ENCODE measurements at regions not wholly inside any gene's neighbourhood (a gene's known extent, or its start where the extent isn't known, plus 50 kb on each side); places are given as distances from the start of the nearest gene placed in this dataset.

DNA sequence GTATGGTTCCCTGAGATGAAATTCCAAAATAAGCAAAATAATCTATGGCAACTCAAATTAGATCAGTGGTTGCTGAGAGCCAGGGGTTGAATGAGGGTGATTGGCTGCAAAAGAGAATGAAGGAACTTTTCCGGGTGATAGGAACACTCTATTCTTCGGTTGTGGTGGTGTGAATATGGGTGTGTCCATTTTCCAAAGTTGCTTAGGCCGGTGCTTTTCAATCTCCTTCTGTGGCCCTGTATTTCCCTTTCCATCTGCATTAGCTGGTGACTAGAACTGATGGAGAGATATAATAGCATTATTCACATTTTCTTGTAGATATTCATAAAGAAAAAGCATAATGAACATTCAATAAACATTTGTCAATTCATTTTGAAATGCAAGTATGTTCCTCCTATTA is 382.9 kb downstream of the TFEC start:
- TF ChIP-seq CTCF (IDR thresholded peaks at IDR 0.05 in 2 of 3, conservative IDR thresholded peaks at IDR 0.05 in 1 of 3; ENCODE audit: control insufficient read depth in 2 of 3, extremely low read depth in 1 of 3, insufficient read depth in 1 of 3, low read depth in 3 of 3, low read length in 3 of 3) (no peak), RFX5 (IDR thresholded peaks at IDR 0.05; ENCODE audit: low read depth, low read length) (no peak), EZH2 (IDR thresholded peaks at IDR 0.05; ENCODE audit: borderline replicate concordance, control insufficient read depth, low read depth, low read length) (no peak), ZNF217 (IDR thresholded peaks at IDR 0.05) (no peak), RCOR1 (conservative IDR thresholded peaks at IDR 0.05; ENCODE audit: low read depth, low read length) (no peak), NFYB (IDR thresholded peaks at IDR 0.05; ENCODE audit: insufficient read depth, low read depth, low read length) (no peak), RAD21 (IDR thresholded peaks at IDR 0.05; ENCODE audit: insufficient read depth, low read depth, low read length) (no peak), MXI1 (IDR thresholded peaks at IDR 0.05; ENCODE audit: low read depth, low read length) (no peak), HDGF (IDR thresholded peaks at IDR 0.05) (no peak), SMAD5 (IDR thresholded peaks at IDR 0.05; ENCODE audit: low read depth) (no peak), GATAD2B (conservative IDR thresholded peaks at IDR 0.05; ENCODE audit: low read depth) (no peak)
- TF ChIP-seq, protein P1, sequence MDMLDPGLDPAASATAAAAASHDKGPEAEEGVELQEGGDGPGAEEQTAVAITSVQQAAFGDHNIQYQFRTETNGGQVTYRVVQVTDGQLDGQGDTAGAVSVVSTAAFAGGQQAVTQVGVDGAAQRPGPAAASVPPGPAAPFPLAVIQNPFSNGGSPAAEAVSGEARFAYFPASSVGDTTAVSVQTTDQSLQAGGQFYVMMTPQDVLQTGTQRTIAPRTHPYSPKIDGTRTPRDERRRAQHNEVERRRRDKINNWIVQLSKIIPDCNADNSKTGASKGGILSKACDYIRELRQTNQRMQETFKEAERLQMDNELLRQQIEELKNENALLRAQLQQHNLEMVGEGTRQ (IDR thresholded peaks at IDR 0.05; ENCODE audit: borderline replicate concordance, low read depth, low read length) = no peak
- TF ChIP-seq, protein P2, sequence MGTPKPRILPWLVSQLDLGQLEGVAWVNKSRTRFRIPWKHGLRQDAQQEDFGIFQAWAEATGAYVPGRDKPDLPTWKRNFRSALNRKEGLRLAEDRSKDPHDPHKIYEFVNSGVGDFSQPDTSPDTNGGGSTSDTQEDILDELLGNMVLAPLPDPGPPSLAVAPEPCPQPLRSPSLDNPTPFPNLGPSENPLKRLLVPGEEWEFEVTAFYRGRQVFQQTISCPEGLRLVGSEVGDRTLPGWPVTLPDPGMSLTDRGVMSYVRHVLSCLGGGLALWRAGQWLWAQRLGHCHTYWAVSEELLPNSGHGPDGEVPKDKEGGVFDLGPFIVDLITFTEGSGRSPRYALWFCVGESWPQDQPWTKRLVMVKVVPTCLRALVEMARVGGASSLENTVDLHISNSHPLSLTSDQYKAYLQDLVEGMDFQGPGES (IDR thresholded peaks at IDR 0.05) = no peak
- TF ChIP-seq, protein P3, sequence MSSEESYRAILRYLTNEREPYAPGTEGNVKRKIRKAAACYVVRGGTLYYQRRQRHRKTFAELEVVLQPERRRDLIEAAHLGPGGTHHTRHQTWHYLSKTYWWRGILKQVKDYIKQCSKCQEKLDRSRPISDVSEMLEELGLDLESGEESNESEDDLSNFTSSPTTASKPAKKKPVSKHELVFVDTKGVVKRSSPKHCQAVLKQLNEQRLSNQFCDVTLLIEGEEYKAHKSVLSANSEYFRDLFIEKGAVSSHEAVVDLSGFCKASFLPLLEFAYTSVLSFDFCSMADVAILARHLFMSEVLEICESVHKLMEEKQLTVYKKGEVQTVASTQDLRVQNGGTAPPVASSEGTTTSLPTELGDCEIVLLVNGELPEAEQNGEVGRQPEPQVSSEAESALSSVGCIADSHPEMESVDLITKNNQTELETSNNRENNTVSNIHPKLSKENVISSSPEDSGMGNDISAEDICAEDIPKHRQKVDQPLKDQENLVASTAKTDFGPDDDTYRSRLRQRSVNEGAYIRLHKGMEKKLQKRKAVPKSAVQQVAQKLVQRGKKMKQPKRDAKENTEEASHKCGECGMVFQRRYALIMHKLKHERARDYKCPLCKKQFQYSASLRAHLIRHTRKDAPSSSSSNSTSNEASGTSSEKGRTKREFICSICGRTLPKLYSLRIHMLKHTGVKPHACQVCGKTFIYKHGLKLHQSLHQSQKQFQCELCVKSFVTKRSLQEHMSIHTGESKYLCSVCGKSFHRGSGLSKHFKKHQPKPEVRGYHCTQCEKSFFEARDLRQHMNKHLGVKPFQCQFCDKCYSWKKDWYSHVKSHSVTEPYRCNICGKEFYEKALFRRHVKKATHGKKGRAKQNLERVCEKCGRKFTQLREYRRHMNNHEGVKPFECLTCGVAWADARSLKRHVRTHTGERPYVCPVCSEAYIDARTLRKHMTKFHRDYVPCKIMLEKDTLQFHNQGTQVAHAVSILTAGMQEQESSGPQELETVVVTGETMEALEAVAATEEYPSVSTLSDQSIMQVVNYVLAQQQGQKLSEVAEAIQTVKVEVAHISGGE (CRISPR knock-in tag; IDR thresholded peaks at IDR 0.05) = no peak
